ENCODE measurements at regions not wholly inside any gene's neighbourhood (a gene's known extent, or its start where the extent isn't known, plus 50 kb on each side); places are given as distances from the start of the nearest gene placed in this dataset.
"Not testable (repeated sequence)": the region's sequence is repeated elsewhere in the genome, so short reads cannot be mapped to it uniquely, and the experiment has no call there.

GRCh38 chr13:22837980-22838647 is 342.7 kb upstream of the SGCG start:
- DNase-seq (ENCODE audit: low read depth in 2 of 2): no peak

- DNase-seq (ENCODE audit: low read depth in 2 of 2): no peak
These were observed 340.9 kb upstream of the SGCG start for GRCh38 chr13:22839603-22840530.

- no peak for DNase-seq (ENCODE audit: low read depth in 2 of 2)
These were observed 334.2 kb upstream of the SGCG start for GRCh38 chr13:22846551-22846950.

- no peak for DNase-seq (ENCODE audit: low read depth in 2 of 2)
These were observed 332.2 kb upstream of the SGCG start for GRCh38 chr13:22848539-22849052.

GRCh38 chr13:22855926-22856325 is 324.9 kb upstream of the SGCG start:
- DNase-seq (ENCODE audit: low read depth in 2 of 2): no peak

GRCh38 chr13:22858980-22859379 is 321.8 kb upstream of the SGCG start:
- DNase-seq (ENCODE audit: low read depth in 2 of 2): not testable (repeated sequence)

GRCh38 chr13:22859411-22859810 is 321.4 kb upstream of the SGCG start:
- not testable (repeated sequence) for DNase-seq (ENCODE audit: low read depth in 2 of 2)

GRCh38 chr13:22861958-22862466 is 318.8 kb upstream of the SGCG start:
- no peak for DNase-seq (ENCODE audit: low read depth in 2 of 2)

- no peak for DNase-seq (ENCODE audit: low read depth in 2 of 2)
These were observed 318.3 kb upstream of the SGCG start for GRCh38 chr13:22862478-22862877.

- DNase-seq (ENCODE audit: low read depth in 2 of 2): no peak
These were observed 314.6 kb upstream of the SGCG start for GRCh38 chr13:22866221-22866620.

GRCh38 chr13:22871231-22871630 is 309.5 kb upstream of the SGCG start:
- DNase-seq (ENCODE audit: low read depth in 2 of 2): no peak

- no peak for DNase-seq (ENCODE audit: low read depth in 2 of 2)
These were observed 305.9 kb upstream of the SGCG start for GRCh38 chr13:22874839-22875238.

GRCh38 chr13:22877421-22877820 is 303.4 kb upstream of the SGCG start:
- no peak for DNase-seq (ENCODE audit: low read depth in 2 of 2)

- no peak for DNase-seq (ENCODE audit: low read depth in 2 of 2)
These were observed 299.7 kb upstream of the SGCG start for GRCh38 chr13:22880741-22881720.

- DNase-seq (ENCODE audit: low read depth in 2 of 2): not testable (repeated sequence)
These were observed 298.8 kb upstream of the SGCG start for GRCh38 chr13:22881721-22882608.

- DNase-seq (ENCODE audit: low read depth in 2 of 2): no peak
These were observed 297.4 kb upstream of the SGCG start for GRCh38 chr13:22883262-22883840.

- DNase-seq (ENCODE audit: low read depth in 2 of 2): no peak
These were observed 296.8 kb upstream of the SGCG start for GRCh38 chr13:22883956-22884355.

- DNase-seq (ENCODE audit: low read depth in 2 of 2): not testable (repeated sequence)
These were observed 294.7 kb upstream of the SGCG start for GRCh38 chr13:22886061-22886460.

GRCh38 chr13:22889376-22889775 is 291.4 kb upstream of the SGCG start:
- not testable (repeated sequence) for DNase-seq (ENCODE audit: low read depth in 2 of 2)

GRCh38 chr13:22893204-22893603 is 287.6 kb upstream of the SGCG start:
- no peak for DNase-seq (ENCODE audit: low read depth in 2 of 2)
